A549 (cell line): ENCODE measurements at regions not wholly inside any gene's neighbourhood (a gene's known extent, or its start where the extent isn't known, plus 50 kb on each side); places are given as distances from the start of the nearest gene placed in this dataset.

Experiments
- CBX8 ChIP-seq: fragments of 200-600 bp; sonication (generic); IDR thresholded peaks from 2 replicates; pipeline ENCODE4 v1.6.1; 2016
- POLR2A ChIP-seq: IDR thresholded peaks from 2 replicates; pipeline ENCODE4 v1.6.1; 2012; ENCODE audit warnings: mild to moderate bottlenecking, low read length
- RARB ChIP-seq: fragments of 250-450 bp; sonication (Bioruptor Pico); IDR thresholded peaks from 2 replicates; pipeline ENCODE4 v1.8.0; 2021; ENCODE audit warnings: mild to moderate bottlenecking, moderate library complexity
- ZFP36 ChIP-seq: fragments of 450-650 bp; IDR thresholded peaks from 2 replicates; pipeline ENCODE4 v1.6.1; 2014; ENCODE audit warnings: borderline replicate concordance; ENCODE audit not compliant: partially characterized antibody
- ZNF302 ChIP-seq: fragments of 250-450 bp; sonication (Bioruptor Pico); IDR thresholded peaks from 2 replicates; pipeline ENCODE4 v1.9.0; 2021; ENCODE audit warnings: inconsistent platforms, mild to moderate bottlenecking, moderate library complexity
- TF ChIP-seq, protein P1 (sequence below): fragments of >200 bp; sonication (Bioruptor Twin); formaldehyde crosslinking; IDR thresholded peaks from 3 replicates; pipeline ENCODE4 v1.5.1; 2016
- TF ChIP-seq, protein P2 (sequence below): fragments of 200-600 bp; sonication (generic); IDR thresholded peaks from 2 replicates; pipeline ENCODE4 v1.6.1; 2016; ENCODE audit warnings: antibody characterized with exemption, mild to moderate bottlenecking, moderate library complexity

GRCh38 chr10:42956045-42956444 is 120.8 kb upstream of the RET start:
- TF ChIP-seq, protein P1, sequence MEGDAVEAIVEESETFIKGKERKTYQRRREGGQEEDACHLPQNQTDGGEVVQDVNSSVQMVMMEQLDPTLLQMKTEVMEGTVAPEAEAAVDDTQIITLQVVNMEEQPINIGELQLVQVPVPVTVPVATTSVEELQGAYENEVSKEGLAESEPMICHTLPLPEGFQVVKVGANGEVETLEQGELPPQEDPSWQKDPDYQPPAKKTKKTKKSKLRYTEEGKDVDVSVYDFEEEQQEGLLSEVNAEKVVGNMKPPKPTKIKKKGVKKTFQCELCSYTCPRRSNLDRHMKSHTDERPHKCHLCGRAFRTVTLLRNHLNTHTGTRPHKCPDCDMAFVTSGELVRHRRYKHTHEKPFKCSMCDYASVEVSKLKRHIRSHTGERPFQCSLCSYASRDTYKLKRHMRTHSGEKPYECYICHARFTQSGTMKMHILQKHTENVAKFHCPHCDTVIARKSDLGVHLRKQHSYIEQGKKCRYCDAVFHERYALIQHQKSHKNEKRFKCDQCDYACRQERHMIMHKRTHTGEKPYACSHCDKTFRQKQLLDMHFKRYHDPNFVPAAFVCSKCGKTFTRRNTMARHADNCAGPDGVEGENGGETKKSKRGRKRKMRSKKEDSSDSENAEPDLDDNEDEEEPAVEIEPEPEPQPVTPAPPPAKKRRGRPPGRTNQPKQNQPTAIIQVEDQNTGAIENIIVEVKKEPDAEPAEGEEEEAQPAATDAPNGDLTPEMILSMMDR, result no peak
- TF ChIP-seq RARB (CRISPR knock-in tag), result no peak
- no peak for TF ChIP-seq ZNF302 (CRISPR knock-in tag)
- no peak for TF ChIP-seq CBX8
- TF ChIP-seq ZFP36, result no peak
- TF ChIP-seq, protein P2, sequence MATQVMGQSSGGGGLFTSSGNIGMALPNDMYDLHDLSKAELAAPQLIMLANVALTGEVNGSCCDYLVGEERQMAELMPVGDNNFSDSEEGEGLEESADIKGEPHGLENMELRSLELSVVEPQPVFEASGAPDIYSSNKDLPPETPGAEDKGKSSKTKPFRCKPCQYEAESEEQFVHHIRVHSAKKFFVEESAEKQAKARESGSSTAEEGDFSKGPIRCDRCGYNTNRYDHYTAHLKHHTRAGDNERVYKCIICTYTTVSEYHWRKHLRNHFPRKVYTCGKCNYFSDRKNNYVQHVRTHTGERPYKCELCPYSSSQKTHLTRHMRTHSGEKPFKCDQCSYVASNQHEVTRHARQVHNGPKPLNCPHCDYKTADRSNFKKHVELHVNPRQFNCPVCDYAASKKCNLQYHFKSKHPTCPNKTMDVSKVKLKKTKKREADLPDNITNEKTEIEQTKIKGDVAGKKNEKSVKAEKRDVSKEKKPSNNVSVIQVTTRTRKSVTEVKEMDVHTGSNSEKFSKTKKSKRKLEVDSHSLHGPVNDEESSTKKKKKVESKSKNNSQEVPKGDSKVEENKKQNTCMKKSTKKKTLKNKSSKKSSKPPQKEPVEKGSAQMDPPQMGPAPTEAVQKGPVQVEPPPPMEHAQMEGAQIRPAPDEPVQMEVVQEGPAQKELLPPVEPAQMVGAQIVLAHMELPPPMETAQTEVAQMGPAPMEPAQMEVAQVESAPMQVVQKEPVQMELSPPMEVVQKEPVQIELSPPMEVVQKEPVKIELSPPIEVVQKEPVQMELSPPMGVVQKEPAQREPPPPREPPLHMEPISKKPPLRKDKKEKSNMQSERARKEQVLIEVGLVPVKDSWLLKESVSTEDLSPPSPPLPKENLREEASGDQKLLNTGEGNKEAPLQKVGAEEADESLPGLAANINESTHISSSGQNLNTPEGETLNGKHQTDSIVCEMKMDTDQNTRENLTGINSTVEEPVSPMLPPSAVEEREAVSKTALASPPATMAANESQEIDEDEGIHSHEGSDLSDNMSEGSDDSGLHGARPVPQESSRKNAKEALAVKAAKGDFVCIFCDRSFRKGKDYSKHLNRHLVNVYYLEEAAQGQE, result no peak
- TF ChIP-seq POLR2A, result no peak
